Choroid plexus epithelial cell (primary cell): ENCODE measurements at regions not wholly inside any gene's neighbourhood (a gene's known extent, or its start where the extent isn't known, plus 50 kb on each side); places are given as distances from the start of the nearest gene placed in this dataset.
A peak's percentile ranks its signal among the peaks of the same experiment; 100 is the strongest.

Experiments used
- DNase-seq: peaks from one replicate; pipeline ENCODE4 v3.0.0-alpha.2; 2010; ENCODE audit warnings: low read depth
- H3K4me3 ChIP-seq: 2 replicates; pipeline ENCODE4 v1.5.1; 2011; ENCODE audit warnings: low read depth, mild to moderate bottlenecking, control low read depth, low read length, moderate library complexity
- TF ChIP-seq, protein P1 (sequence below): conservative IDR thresholded peaks from 2 replicates; pipeline ENCODE4 v1.5.1; 2011; ENCODE audit warnings: low read depth, mild to moderate bottlenecking, control low read depth, inconsistent platforms, low read length, moderate library complexity

DNA sequence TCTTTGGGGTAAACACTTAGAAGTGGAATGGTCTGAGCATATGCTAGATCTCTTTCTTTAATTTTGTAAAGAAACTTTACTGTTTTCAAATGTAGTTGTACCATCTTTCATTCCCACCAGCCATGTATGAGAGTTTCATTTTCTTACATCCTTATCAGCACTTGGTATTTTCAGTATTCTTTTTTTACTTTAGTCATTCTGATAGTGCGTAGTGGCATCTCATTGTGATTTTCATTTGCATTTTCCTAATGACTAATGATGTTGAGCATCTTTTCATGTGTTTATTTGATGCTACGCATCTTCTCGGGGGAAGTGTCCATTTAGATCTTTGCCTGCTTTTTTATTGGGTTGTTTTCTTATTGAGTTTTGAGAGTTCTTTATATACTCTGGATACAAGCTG, 71.3 kb upstream of the PRPS1 start:
- TF ChIP-seq, protein P1, sequence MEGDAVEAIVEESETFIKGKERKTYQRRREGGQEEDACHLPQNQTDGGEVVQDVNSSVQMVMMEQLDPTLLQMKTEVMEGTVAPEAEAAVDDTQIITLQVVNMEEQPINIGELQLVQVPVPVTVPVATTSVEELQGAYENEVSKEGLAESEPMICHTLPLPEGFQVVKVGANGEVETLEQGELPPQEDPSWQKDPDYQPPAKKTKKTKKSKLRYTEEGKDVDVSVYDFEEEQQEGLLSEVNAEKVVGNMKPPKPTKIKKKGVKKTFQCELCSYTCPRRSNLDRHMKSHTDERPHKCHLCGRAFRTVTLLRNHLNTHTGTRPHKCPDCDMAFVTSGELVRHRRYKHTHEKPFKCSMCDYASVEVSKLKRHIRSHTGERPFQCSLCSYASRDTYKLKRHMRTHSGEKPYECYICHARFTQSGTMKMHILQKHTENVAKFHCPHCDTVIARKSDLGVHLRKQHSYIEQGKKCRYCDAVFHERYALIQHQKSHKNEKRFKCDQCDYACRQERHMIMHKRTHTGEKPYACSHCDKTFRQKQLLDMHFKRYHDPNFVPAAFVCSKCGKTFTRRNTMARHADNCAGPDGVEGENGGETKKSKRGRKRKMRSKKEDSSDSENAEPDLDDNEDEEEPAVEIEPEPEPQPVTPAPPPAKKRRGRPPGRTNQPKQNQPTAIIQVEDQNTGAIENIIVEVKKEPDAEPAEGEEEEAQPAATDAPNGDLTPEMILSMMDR: no peak
- DNase-seq: no peak
- no peak overlapping the region for H3K4me3 ChIP-seq

DNA sequence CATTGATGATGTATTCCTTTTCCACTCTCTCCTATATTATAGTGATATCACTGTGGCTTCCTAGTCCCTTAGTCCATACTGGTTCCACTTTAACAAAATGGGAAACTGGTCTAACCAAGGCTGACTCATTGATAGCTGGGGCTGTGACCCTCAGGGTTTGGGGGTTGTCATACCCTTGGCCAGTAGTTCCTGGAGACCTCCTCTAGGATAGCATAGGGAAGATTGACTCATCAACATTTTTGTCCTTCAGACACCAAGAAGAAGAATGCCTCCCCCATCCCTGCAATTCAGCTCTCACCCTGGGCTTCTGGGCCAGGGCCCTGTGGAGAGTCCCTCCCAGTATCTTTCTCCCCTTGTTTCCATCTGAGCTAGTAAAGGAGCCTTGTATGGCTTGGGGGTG, 68.8 kb upstream of the PRPS1 start:
- H3K4me3 ChIP-seq: no peak overlapping the region
- TF ChIP-seq, protein P1: no peak
- DNase-seq: no peak

DNA sequence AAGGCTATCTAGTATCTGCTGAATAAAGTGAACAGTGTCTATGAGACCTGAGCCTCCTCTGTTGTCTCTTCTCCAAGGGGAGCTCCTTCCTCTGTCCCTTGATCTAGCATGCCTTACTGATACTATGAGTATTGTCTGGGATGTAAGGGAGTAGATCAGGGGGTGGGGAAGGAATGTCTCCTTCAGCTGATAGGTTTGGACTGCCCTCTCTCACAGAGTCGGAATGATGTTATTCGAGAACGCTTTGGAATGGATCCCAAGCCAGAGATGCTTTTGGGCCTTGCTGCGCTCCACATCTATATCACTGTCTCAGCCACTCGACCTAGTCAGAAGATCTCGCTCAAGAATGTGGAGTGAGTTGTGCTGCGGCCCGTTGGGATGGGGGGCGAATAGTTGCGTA, 68.3 kb upstream of the PRPS1 start:
- TF ChIP-seq, protein P1: no peak

DNA sequence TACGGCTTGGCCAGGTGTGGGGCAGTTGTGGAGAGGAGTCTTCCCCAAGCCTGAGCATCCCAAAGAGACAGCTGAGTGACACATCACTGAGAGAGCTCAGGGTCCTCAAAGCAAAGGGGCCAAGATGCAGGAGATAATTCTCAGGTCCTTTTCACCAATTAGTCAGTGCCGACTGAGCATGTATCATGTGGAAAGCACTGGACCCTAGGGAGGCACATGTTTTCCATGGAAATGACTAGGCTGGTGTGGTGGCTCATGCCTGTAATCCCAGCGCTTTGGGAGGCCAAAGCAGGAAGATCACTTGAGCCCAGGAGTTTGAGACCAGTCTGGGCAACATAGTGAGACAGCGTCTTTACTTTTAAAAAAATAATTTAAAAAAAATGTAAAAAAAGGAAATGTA, 67.3 kb upstream of the PRPS1 start:
- TF ChIP-seq, protein P1: no peak
- H3K4me3 ChIP-seq: no peak overlapping the region
- no peak for DNase-seq

More for the DNA sequence above, 68.3 kb upstream of the PRPS1 start:
- H3K4me3 ChIP-seq: no peak overlapping the region
- DNase-seq: no peak

DNA sequence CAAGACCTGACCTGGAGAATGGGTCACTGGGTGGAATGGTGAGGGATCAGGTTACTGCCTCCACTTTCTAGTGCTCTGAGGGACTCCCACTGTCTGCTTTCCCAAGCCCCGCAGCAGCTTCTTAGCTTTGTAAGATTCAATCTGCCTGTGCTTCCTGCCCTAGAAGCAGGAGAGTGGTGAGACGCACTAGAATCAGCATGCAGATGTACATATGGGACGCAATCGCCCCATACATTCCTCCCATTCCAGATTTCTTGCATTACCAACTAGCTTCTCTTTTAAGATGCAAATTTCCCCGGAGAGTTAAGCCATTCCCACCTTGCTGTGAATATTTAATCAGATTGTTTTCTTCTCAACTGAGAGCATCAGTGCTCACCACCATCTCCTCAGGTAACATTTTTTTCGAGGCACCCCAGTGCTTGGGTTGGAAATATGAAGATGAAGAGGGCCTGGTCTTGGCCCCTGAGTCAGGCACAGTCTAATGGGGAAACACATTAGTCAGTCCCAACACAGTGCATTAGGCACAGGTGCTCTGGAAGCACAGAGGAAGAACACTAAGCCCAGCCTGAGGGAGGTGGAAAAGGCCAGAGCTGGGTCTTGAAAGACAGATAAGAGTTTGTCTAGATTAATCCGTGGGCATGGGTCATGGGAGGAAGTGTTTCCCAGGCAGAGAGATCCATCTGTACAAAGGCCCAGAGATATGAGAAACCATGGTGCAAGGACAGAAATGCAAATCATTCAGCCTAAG, 66.7 kb upstream of the PRPS1 start:
- no peak overlapping the region for H3K4me3 ChIP-seq
- TF ChIP-seq, protein P1: no peak
- peak; percentile 55 for DNase-seq

DNA sequence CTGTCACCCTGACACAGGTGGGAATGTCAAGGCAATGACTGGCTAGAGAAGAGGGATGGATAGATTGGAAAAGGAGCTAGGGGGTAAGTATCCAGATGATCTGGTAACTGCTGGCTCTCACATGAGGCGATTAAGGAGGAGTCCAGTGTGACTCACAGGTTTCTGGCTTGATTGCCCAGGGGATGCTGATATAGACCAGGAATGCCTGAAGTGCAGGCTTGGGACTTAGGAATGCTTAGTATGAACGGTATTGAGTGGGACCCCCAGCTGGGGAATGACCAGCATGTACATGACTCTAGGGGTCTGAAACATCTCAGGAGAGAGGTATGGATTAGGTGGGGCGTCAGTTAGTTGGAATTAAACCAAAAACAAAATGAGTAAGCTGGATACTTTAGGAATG, 65.8 kb upstream of the PRPS1 start:
- TF ChIP-seq, protein P1: no peak
- peak; percentile 75 for DNase-seq
- H3K4me3 ChIP-seq: no peak overlapping the region

DNA sequence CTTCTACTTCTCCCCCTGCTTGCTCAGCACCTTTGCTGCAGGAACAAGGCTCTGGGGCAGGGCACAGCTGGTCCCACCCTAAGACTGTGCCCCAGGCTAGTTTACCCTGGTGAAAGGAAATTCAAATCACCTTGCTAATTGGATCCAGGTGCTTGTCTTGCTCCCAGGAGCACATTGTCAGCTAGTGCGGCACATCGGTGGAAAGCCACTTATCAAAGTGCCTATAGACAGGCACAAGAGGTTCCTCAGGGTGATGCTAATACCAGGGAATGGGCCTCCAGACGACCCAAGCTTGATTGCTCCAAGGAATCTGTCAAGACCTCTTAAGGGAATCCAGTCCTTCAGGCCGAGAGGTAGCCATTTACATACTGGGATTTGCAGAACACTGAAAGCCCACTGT, 64.5 kb upstream of the PRPS1 start:
- TF ChIP-seq, protein P1: no peak
- H3K4me3 ChIP-seq: no peak overlapping the region
- no peak for DNase-seq
